Activated naive CD4-positive, alpha-beta T cell treated with anti-CD3 and anti-CD28 coated beads, Interleukin-2, amount 10 ng/mL, durations not matched to agents 7 days and 5 days (primary cell): ENCODE measurements at regions not wholly inside any gene's neighbourhood (a gene's known extent, or its start where the extent isn't known, plus 50 kb on each side); places are given as distances from the start of the nearest gene placed in this dataset.

Source experiments
- CTCF ChIA-PET: fragments of 350-600 bp; sonication (Branson Sonifier 250); formaldehyde crosslinking; loops from one replicate; lab custom pipeline; 2021; ENCODE audit warnings: antibody characterized with exemption; lab: Charles Lee
- DNase-seq: peaks from one replicate; pipeline ENCODE4 v3.0.0-alpha.2; 2020
- H3K27ac Mint-ChIP-seq: one replicate; pipeline ENCODE4 v1.8.0; 2021; ENCODE audit warnings: mild to moderate bottlenecking, moderate library complexity, mixed read lengths
- H3K27me3 Mint-ChIP-seq: one replicate; pipeline ENCODE4 v1.8.0; 2021; ENCODE audit warnings: mild to moderate bottlenecking, mixed read lengths
- H3K36me3 Mint-ChIP-seq: one replicate; pipeline ENCODE4 v1.8.0; 2021; ENCODE audit warnings: mixed read lengths
- H3K4me1 Mint-ChIP-seq: one replicate; pipeline ENCODE4 v1.8.0; 2021; ENCODE audit warnings: mixed read lengths
- H3K4me3 Mint-ChIP-seq: one replicate; pipeline ENCODE4 v1.8.0; 2021; ENCODE audit warnings: mild to moderate bottlenecking, moderate library complexity, mixed read lengths
- H3K9me3 Mint-ChIP-seq: one replicate; pipeline ENCODE4 v1.8.0; 2021; ENCODE audit warnings: mixed read lengths

GRCh38 chr19:57053401-57053800, 66.4 kb upstream of the USP29 start:
- Mint-ChIP-seq H3K4me3 (no peak overlapping the region), H3K27me3 (no peaks in the 10 kb centered on the region), H3K9me3 (peaks cover 64% of the 10 kb centered on the region), H3K36me3 (no peaks in the 10 kb centered on the region), H3K4me1 (no peaks in the 10 kb centered on the region), H3K27ac (no peak overlapping the region)
- DNase-seq, result no peak
- CTCF ChIA-PET, result no interaction called here

GRCh38 chr19:57055956-57056355, 63.8 kb upstream of the USP29 start:
- Mint-ChIP-seq H3K27me3 (no peaks in the 10 kb centered on the region), H3K9me3 (peaks cover 60% of the 10 kb centered on the region), H3K36me3 (no peaks in the 10 kb centered on the region), H3K4me3 (no peak overlapping the region), H3K4me1 (no peaks in the 10 kb centered on the region), H3K27ac (no peak overlapping the region)
- CTCF ChIA-PET, result no interaction called here
- DNase-seq, result no peak

- Mint-ChIP-seq H3K27me3 (no peaks in the 10 kb centered on the region), H3K36me3 (no peaks in the 10 kb centered on the region), H3K4me1 (no peaks in the 10 kb centered on the region), H3K4me3 (no peak overlapping the region), H3K27ac (no peak overlapping the region), H3K9me3 (peaks cover 62% of the 10 kb centered on the region)
- CTCF ChIA-PET, result no interaction called here
- DNase-seq, result no peak
These were observed 62.6 kb upstream of the USP29 start for GRCh38 chr19:57057036-57057686.

- no peak for DNase-seq
- no peak overlapping the region for H3K4me3 Mint-ChIP-seq
- CTCF ChIA-PET, result no interaction called here
- H3K27ac Mint-ChIP-seq, result no peak overlapping the region
- no peaks in the 10 kb centered on the region for H3K27me3 Mint-ChIP-seq
- no peaks in the 10 kb centered on the region for H3K36me3 Mint-ChIP-seq
- no peaks in the 10 kb centered on the region for H3K4me1 Mint-ChIP-seq
- H3K9me3 Mint-ChIP-seq, result peaks cover 66% of the 10 kb centered on the region
These were observed 60.9 kb upstream of the USP29 start for GRCh38 chr19:57058871-57059270.

GRCh38 chr19:57063070-57063469, 56.7 kb upstream of the USP29 start:
- H3K36me3 Mint-ChIP-seq, result no peaks in the 10 kb centered on the region
- H3K4me1 Mint-ChIP-seq, result no peaks in the 10 kb centered on the region
- peaks cover 58% of the 10 kb centered on the region for H3K9me3 Mint-ChIP-seq
- no peaks in the 10 kb centered on the region for H3K27me3 Mint-ChIP-seq
- DNase-seq, result no peak
- CTCF ChIA-PET, result no interaction called here
- H3K4me3 Mint-ChIP-seq, result no peak overlapping the region
- no peak overlapping the region for H3K27ac Mint-ChIP-seq

GRCh38 chr19:57067440-57067839, 52.3 kb upstream of the USP29 start:
- no peak overlapping the region for H3K27ac Mint-ChIP-seq
- no peak overlapping the region for H3K4me3 Mint-ChIP-seq
- no peaks in the 10 kb centered on the region for H3K36me3 Mint-ChIP-seq
- H3K9me3 Mint-ChIP-seq, result peaks cover 59% of the 10 kb centered on the region
- H3K27me3 Mint-ChIP-seq, result no peaks in the 10 kb centered on the region
- CTCF ChIA-PET, result no interaction called here
- no peaks in the 10 kb centered on the region for H3K4me1 Mint-ChIP-seq
- no peak for DNase-seq

- H3K9me3 Mint-ChIP-seq, result peaks cover 56% of the 10 kb centered on the region
- H3K27me3 Mint-ChIP-seq, result no peaks in the 10 kb centered on the region
- H3K4me3 Mint-ChIP-seq, result no peak overlapping the region
- DNase-seq, result no peak
- H3K4me1 Mint-ChIP-seq, result no peaks in the 10 kb centered on the region
- no peak overlapping the region for H3K27ac Mint-ChIP-seq
- CTCF ChIA-PET, result no interaction called here
- no peaks in the 10 kb centered on the region for H3K36me3 Mint-ChIP-seq
These were observed 51.5 kb upstream of the USP29 start for GRCh38 chr19:57068311-57068710.

GRCh38 chr19:57068921-57069697, 50.7 kb upstream of the USP29 start:
- Mint-ChIP-seq H3K27ac (no peak overlapping the region), H3K36me3 (no peaks in the 10 kb centered on the region), H3K9me3 (peaks cover 52% of the 10 kb centered on the region), H3K27me3 (no peaks in the 10 kb centered on the region), H3K4me1 (no peaks in the 10 kb centered on the region), H3K4me3 (no peak overlapping the region)
- DNase-seq, result no peak
- CTCF ChIA-PET, result interaction anchor here (0.7 kb wide), 1 partner anchor 751 kb away, joined by 3 read pairs; no protein-coding TSS in a partner anchor
